OCI-LY7 (cell line): ENCODE measurements at regions not wholly inside any gene's neighbourhood (a gene's known extent, or its start where the extent isn't known, plus 50 kb on each side); places are given as distances from the start of the nearest gene placed in this dataset.

Experiments
- EZH2phosphoT487 ChIP-seq: fragments of 200-600 bp; sonication (generic); IDR thresholded peaks from 2 replicates; pipeline ENCODE4 v1.6.1; 2018; ENCODE audit warnings: low read depth, borderline replicate concordance, mild to moderate bottlenecking, mixed run types, antibody characterized with exemption, low read length, moderate library complexity, mixed read lengths
- TF ChIP-seq, protein P1 (sequence below): fragments of 200-600 bp; sonication (generic); conservative IDR thresholded peaks from 2 replicates; pipeline ENCODE4 v1.5.1; 2014; ENCODE audit warnings: mild to moderate bottlenecking, antibody characterized with exemption, low read length, moderate library complexity, mixed read lengths

DNA sequence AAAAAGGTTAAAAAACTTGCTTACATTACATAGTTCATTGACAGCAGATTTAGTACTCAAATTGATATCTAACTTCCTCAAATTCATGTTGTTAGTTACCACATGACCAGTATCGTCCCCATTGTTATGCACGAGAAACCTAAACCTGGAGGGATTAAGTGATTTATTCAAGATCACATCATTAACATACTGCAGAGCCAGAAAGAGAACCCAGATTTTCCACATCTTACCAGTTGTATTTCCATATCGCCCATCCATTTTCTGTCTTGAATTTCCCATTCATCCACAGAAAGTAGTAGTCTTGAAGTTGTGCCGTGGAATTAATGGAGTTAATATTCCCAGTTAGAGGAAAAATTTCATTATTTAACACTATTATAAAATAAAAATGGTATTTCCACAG, 512.0 kb downstream of the METTL4 start:
- TF ChIP-seq, protein P1, sequence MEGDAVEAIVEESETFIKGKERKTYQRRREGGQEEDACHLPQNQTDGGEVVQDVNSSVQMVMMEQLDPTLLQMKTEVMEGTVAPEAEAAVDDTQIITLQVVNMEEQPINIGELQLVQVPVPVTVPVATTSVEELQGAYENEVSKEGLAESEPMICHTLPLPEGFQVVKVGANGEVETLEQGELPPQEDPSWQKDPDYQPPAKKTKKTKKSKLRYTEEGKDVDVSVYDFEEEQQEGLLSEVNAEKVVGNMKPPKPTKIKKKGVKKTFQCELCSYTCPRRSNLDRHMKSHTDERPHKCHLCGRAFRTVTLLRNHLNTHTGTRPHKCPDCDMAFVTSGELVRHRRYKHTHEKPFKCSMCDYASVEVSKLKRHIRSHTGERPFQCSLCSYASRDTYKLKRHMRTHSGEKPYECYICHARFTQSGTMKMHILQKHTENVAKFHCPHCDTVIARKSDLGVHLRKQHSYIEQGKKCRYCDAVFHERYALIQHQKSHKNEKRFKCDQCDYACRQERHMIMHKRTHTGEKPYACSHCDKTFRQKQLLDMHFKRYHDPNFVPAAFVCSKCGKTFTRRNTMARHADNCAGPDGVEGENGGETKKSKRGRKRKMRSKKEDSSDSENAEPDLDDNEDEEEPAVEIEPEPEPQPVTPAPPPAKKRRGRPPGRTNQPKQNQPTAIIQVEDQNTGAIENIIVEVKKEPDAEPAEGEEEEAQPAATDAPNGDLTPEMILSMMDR = no peak
- no peak for TF ChIP-seq EZH2phosphoT487
